Astrocyte (in vitro differentiated cells and primary cell): ENCODE measurements at regions not wholly inside any gene's neighbourhood (a gene's known extent, or its start where the extent isn't known, plus 50 kb on each side); places are given as distances from the start of the nearest gene placed in this dataset.

Experiments used
- DNase-seq: peaks from one replicate; pipeline ENCODE4 v3.0.0-alpha.2; 2010; ENCODE audit warnings: low read depth
- FAIRE-seq: peaks from 2 replicates; lab custom pipeline; 2011; peaks lifted over from hg19 to GRCh38; lab: Jason Lieb, UNC
- H2AFZ ChIP-seq: 2 replicates; pipeline ENCODE4 v1.6.0; 2012; ENCODE audit warnings: low read depth, low read length, inconsistent platforms
- H3K27ac ChIP-seq: 2 replicates; pipeline ENCODE4 v1.5.1; 2011; ENCODE audit warnings: low read depth, low read length, inconsistent platforms
- H3K27me3 ChIP-seq: 2 replicates; pipeline ENCODE4 v1.6.0; 2011; ENCODE audit warnings: low read length, inconsistent platforms; ENCODE audit not compliant: insufficient read depth
- H3K36me3 ChIP-seq: 2 replicates; pipeline ENCODE4 v1.5.1; 2011; ENCODE audit warnings: low read length, inconsistent platforms; ENCODE audit not compliant: insufficient read depth
- H3K4me1 ChIP-seq: 2 replicates; pipeline ENCODE4 v1.5.1; 2011; ENCODE audit warnings: low read length, inconsistent platforms; ENCODE audit not compliant: insufficient read depth
- H3K4me2 ChIP-seq: 2 replicates; pipeline ENCODE4 v1.6.0; 2012; ENCODE audit warnings: low read length, inconsistent platforms
- H3K4me3 ChIP-seq: 2 replicates; pipeline ENCODE4 v1.5.1; 2011; ENCODE audit warnings: low read depth, mild to moderate bottlenecking, low read length, inconsistent platforms; ENCODE audit not compliant: insufficient read depth
- H3K79me2 ChIP-seq: 2 replicates; pipeline ENCODE4 v1.6.0; 2012; ENCODE audit warnings: mild to moderate bottlenecking, low read length, inconsistent platforms; ENCODE audit not compliant: insufficient read depth
- H3K9ac ChIP-seq: 2 replicates; pipeline ENCODE4 v1.6.0; 2012; ENCODE audit warnings: mild to moderate bottlenecking, low read length, inconsistent platforms
- H3K9me3 ChIP-seq: 2 replicates; pipeline ENCODE4 v1.5.1; 2012; ENCODE audit warnings: low read depth, mild to moderate bottlenecking, low read length, inconsistent platforms; ENCODE audit not compliant: insufficient read depth
- H4K20me1 ChIP-seq: 2 replicates; pipeline ENCODE4 v1.6.0; 2012; ENCODE audit warnings: low read length, inconsistent platforms; ENCODE audit not compliant: insufficient read depth
- H3K27ac Mint-ChIP-seq: one replicate; pipeline ENCODE4 v1.8.0; 2021; ENCODE audit warnings: mild to moderate bottlenecking, mixed read lengths; ENCODE audit not compliant: unreplicated experiment
- H3K27me3 Mint-ChIP-seq: one replicate; pipeline ENCODE4 v1.8.0; 2021; ENCODE audit warnings: low read depth, mixed read lengths; ENCODE audit not compliant: unreplicated experiment
- H3K36me3 Mint-ChIP-seq: one replicate; pipeline ENCODE4 v1.8.0; 2021; ENCODE audit warnings: low read depth, mixed read lengths; ENCODE audit not compliant: unreplicated experiment
- H3K4me1 Mint-ChIP-seq: one replicate; pipeline ENCODE4 v1.8.0; 2021; ENCODE audit warnings: low read depth, mixed read lengths; ENCODE audit not compliant: unreplicated experiment
- H3K4me3 Mint-ChIP-seq: one replicate; pipeline ENCODE4 v1.8.0; 2021; ENCODE audit warnings: mild to moderate bottlenecking, moderate library complexity, mixed read lengths; ENCODE audit not compliant: unreplicated experiment
- H3K9me3 Mint-ChIP-seq: one replicate; pipeline ENCODE4 v1.8.0; 2021; ENCODE audit warnings: mild to moderate bottlenecking, mixed read lengths; ENCODE audit not compliant: unreplicated experiment
- CTCF ChIP-seq: IDR thresholded peaks from 2 replicates; pipeline ENCODE4 v1.5.1; 2011; ENCODE audit warnings: low read depth, mild to moderate bottlenecking, inconsistent platforms, low read length, moderate library complexity; ENCODE audit not compliant: insufficient read depth
- EZH2 ChIP-seq: IDR thresholded peaks from 2 replicates; pipeline ENCODE4 v1.6.1; 2012; ENCODE audit warnings: mild to moderate bottlenecking, low read length, inconsistent platforms; ENCODE audit not compliant: insufficient read depth

- Histone ChIP-seq H3K4me2 (no peak overlapping the region), H3K36me3 (no peaks in the 10 kb centered on the region), H2AFZ (no peak overlapping the region), H3K4me3 (no peak overlapping the region), H3K9ac (no peak overlapping the region), H4K20me1 (no peaks in the 10 kb centered on the region), H3K9me3 (no peaks in the 10 kb centered on the region), H3K79me2 (no peaks in the 10 kb centered on the region), H3K4me1 (peaks cover 30% of the 10 kb centered on the region), H3K27ac (no peak overlapping the region), H3K27me3 (no peaks in the 10 kb centered on the region)
- Mint-ChIP-seq H3K4me1 (peaks cover 13% of the 10 kb centered on the region), H3K27me3 (no peaks in the 10 kb centered on the region), H3K4me3 (no peak overlapping the region), H3K27ac (no peak overlapping the region), H3K9me3 (no peaks in the 10 kb centered on the region), H3K36me3 (no peaks in the 10 kb centered on the region)
- TF ChIP-seq EZH2 = no peak
- no peak for TF ChIP-seq CTCF
- FAIRE-seq (no peak), DNase-seq (no peak)
Observed at GRCh38 chr1:198445872-198446271, 94.6 kb downstream of the ATP6V1G3 start.

GRCh38 chr1:198444792-198445191, 95.7 kb downstream of the ATP6V1G3 start:
- no peaks in the 10 kb centered on the region for H3K9me3 Mint-ChIP-seq
- H3K4me2 ChIP-seq = no peak overlapping the region
- H3K36me3 Mint-ChIP-seq = no peaks in the 10 kb centered on the region
- H3K9me3 ChIP-seq = no peaks in the 10 kb centered on the region
- no peaks in the 10 kb centered on the region for H3K36me3 ChIP-seq
- peaks cover 13% of the 10 kb centered on the region for H3K4me1 Mint-ChIP-seq
- H3K79me2 ChIP-seq = no peaks in the 10 kb centered on the region
- DNase-seq = peak; percentile 91
- TF ChIP-seq CTCF = no peak
- TF ChIP-seq EZH2 = no peak
- peaks cover 26% of the 10 kb centered on the region for H3K4me1 ChIP-seq
- no peak overlapping the region for H3K4me3 Mint-ChIP-seq
- no peaks in the 10 kb centered on the region for H4K20me1 ChIP-seq
- no peaks in the 10 kb centered on the region for H3K27me3 Mint-ChIP-seq
- no peak overlapping the region for H2AFZ ChIP-seq
- FAIRE-seq = no peak
- H3K9ac ChIP-seq = no peak overlapping the region
- no peaks in the 10 kb centered on the region for H3K27me3 ChIP-seq
- H3K4me3 ChIP-seq = no peak overlapping the region
- H3K27ac Mint-ChIP-seq = no peak overlapping the region
- H3K27ac ChIP-seq = peak overlapping the region; percentile 89

GRCh38 chr1:198443365-198444233, 96.9 kb downstream of the ATP6V1G3 start:
- no peak overlapping the region for H3K4me3 Mint-ChIP-seq
- H3K27me3 Mint-ChIP-seq = no peaks in the 10 kb centered on the region
- Histone ChIP-seq H3K27ac (peak overlapping the region; percentile 89), H3K9ac (peak overlapping the region; percentile 52), H4K20me1 (no peaks in the 10 kb centered on the region), H3K4me1 (peaks cover 20% of the 10 kb centered on the region), H3K4me3 (peak overlapping the region; percentile 18), H3K36me3 (no peaks in the 10 kb centered on the region), H2AFZ (no peak overlapping the region), H3K4me2 (peak overlapping the region; percentile 53), H3K9me3 (no peaks in the 10 kb centered on the region), H3K79me2 (no peaks in the 10 kb centered on the region), H3K27me3 (no peaks in the 10 kb centered on the region)
- peaks cover 10% of the 10 kb centered on the region for H3K4me1 Mint-ChIP-seq
- no peaks in the 10 kb centered on the region for H3K36me3 Mint-ChIP-seq
- FAIRE-seq = peak; percentile 99
- peak overlapping the region; percentile 75 for H3K27ac Mint-ChIP-seq
- no peak for TF ChIP-seq EZH2
- TF ChIP-seq CTCF = no peak
- H3K9me3 Mint-ChIP-seq = no peaks in the 10 kb centered on the region
- DNase-seq = peak; percentile 99
